Islet of Langerhans (tissue), 1 donor: ENCODE measurements at regions not wholly inside any gene's neighbourhood (a gene's known extent, or its start where the extent isn't known, plus 50 kb on each side); places are given as distances from the start of the nearest gene placed in this dataset.

ENCODE experiments used
- FAIRE-seq: peaks from one replicate; lab custom pipeline; 2011; peaks lifted over from hg19 to GRCh38; lab: Jason Lieb, UNC

DNA sequence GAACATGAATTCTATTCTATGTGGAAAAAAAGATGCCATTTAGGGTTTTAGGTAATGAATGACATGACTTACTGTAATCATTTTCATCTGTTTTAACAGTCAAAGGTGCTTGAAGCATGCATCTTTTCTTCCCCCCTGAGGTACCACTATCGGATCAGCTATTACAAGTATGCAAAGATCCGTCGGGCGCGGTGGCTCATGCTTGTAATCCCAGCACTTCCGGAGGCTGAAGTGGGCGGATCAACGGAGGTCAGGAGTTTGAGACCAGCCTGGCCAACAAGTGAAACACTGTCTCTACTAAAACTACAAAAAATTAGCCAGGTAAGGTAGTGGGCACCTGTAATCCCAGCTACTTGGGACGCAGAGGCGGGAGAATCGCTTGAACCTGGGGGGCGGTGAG, 241.3 kb downstream of the ARAP2 start:
- FAIRE-seq, result no peak

DNA sequence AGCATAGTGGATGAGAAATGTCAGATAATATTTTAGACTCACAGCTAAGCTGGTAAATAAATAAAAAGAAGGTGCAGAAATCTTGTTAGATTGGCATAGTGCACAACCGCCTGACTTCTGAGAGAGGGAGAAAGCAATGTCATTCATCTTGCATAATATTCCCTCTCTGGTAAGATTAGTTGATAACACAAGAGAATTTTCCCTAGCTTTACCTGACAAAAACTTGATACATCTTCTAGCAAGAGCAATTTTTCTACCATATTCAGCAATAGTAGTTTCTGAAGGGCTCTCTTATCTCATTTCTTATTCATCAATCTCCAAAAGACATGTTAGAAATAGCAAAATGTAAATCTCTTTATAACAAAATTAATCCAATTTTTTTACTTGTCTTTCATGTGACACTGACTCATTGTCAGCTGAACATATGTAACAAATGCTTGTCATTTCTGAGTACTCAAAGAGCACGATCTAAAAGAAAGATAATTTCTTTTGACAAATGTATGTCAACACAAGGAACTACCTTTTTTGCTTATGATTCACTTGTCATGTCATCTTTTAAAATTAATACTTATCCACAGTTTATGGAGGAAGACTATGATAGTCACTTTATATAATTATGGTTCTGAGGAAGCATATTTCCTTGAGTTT, 240.0 kb downstream of the ARAP2 start:
- FAIRE-seq, result no peak

DNA sequence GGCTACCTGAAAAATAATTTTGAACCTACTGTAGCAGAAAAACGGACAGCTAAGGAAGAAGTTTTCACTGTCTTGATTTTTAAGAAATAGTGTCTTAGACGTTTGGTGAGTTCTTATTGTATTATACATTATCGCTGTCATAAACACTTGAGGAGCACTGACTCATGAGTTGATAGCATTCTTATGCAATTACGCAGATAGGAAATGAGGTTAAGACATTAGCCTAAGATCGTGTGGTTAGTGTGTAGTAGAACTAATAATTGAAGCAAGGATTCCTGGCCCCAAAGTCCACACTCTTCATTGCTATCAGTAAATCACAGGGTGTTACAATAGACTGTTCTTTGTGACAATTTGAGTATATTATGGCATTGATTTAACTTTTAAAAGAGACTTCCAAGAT, 238.1 kb downstream of the ARAP2 start:
- FAIRE-seq, result no peak

DNA sequence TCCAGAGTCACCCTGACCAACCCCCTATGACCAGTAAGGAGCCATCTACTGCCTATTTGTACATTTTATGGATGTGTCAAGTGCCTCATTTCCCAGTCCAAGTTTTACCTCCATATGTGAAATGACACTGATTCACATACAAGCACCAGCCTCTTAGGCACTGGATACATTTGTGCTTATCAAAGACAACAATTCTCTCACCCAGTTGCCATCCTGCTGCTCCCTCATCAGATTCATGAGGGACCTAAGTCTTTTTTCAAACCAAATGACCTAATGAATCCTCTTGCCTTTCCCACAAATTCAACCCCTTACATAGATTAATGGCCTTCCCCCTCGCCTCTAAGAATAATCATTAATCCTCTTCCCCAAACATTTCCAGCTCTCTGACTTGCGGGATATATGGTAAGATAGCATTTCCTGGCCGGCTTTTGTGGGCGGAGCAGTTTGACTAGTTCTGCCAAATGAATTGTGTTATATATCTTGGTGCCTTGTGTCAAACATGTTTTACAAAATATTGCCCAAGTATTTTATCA, 233.9 kb downstream of the ARAP2 start:
- FAIRE-seq, result no peak

DNA sequence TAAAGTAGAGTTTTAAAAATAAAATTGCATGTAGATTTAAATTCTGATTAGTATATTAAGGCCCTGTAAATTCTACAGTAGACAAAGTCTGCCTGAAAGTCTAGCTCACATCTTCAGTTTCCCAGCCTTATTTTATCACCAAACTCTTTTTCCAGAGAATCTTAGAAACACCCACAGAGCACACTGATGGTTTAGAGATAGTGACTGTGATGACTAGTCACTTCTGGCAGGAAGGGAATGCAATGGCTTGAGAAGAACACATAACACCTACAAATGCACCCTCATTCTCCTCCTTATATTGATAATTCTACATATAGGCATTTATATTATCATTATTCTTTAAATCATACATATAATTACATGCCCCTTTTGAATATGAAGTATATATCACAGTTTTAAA, 232.9 kb downstream of the ARAP2 start:
- no peak for FAIRE-seq

DNA sequence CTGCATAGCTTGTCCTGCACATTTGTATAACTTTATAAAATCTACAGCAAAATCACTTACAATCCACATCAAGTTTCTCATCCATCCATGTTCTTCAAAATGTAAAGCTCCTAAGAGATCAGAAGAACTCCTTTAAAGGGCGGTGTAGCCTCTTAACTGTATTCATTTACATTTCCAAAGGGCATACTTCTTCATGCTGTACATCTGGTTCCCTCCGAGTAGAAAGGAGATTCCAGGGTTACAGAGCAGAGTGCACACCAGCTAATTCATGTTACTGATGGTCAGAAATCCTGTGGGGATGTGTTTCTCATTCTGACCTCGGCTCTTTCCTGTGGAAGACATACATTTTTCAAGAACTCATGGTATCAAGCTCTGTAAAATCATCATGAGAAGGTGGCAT, 231.8 kb downstream of the ARAP2 start:
- no peak for FAIRE-seq

DNA sequence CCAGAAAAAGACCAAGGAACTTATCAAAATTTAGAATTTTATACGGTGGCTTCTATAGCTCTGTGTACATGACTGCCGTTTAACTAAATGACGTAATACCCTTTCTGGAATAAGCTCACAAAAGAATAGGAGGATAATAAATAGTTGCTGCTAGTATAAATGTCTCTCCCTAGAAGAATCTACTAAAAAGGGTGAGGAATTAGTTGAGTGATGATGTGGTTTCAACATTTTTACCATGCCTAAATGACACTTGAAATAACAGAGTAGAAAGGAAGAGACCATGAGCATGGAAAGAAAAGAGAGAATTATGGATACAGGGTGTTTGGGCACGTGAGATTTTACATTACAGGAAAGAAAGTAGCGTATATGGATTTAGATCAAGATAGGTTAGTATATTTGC, 231.1 kb downstream of the ARAP2 start:
- FAIRE-seq, result no peak
